ENCODE measurements at regions not wholly inside any gene's neighbourhood (a gene's known extent, or its start where the extent isn't known, plus 50 kb on each side); places are given as distances from the start of the nearest gene placed in this dataset.

DNA sequence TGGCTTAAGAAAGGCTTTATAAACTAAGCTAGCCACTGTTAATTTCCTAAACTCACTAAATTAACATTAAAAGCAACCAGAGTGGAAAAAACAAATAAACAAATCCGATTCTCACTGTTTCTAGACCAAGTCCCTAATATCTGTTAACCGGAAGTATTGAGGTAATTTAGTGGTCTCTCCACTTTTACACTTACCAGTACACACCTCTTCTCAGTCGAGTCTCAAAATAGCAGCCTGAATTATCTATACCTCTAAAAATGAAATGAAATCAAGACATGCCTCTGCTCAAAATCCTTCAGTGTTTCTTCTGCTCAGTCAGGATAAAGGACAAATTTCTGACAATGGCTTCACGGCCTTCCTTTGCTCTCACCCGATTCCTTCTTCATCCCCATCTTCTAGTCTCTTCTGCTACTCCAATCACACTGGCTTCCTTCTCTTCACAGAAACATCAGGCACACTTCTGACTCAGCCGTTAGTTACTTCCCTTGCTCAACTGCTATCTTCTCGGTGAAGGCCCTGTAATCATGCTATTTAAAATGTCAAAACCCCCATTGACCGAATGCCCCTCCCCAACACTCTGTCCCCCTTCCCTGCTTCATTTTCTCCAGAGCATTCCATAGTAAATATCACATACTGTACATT, 161.3 kb downstream of the KITLG start:
- no peak for DNase-seq

DNA sequence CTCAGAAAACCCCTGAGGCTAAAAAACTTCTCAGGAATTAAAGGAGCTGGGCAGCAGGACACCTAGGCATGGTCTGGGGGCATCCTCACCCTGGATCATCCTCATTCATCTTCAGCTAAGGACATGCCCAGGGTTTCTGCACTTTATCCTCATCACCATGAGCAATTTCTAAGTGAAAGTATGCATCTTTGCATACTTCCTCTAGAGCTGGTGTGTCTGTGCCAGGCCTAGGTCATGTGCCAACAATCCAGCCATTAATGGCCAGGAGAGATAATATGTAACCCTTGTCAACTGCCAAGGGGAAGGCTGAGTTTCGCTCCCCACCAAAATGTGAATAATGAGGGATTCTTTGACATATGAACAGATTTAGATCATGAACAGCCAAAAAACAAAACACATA, 160.5 kb downstream of the KITLG start:
- DNase-seq: no peak

DNA sequence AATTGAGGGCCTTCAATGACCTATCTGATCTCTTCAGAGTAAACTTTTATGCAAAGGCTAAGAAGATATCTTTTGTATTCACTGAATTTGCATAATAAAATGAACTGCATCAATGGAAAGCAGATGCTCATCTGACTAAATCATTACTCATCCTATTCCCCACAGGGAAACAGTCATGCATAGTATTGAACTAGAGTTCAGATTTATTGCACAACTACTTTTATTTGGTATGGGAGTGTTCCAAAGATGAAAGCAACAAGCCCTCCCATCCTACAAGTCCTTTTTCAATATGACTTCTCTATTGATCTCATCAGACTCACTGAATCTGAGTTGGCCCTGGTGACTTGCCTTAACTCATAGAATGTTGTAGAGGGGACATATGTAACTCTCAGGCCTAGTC, 159.8 kb downstream of the KITLG start:
- DNase-seq: no peak

DNA sequence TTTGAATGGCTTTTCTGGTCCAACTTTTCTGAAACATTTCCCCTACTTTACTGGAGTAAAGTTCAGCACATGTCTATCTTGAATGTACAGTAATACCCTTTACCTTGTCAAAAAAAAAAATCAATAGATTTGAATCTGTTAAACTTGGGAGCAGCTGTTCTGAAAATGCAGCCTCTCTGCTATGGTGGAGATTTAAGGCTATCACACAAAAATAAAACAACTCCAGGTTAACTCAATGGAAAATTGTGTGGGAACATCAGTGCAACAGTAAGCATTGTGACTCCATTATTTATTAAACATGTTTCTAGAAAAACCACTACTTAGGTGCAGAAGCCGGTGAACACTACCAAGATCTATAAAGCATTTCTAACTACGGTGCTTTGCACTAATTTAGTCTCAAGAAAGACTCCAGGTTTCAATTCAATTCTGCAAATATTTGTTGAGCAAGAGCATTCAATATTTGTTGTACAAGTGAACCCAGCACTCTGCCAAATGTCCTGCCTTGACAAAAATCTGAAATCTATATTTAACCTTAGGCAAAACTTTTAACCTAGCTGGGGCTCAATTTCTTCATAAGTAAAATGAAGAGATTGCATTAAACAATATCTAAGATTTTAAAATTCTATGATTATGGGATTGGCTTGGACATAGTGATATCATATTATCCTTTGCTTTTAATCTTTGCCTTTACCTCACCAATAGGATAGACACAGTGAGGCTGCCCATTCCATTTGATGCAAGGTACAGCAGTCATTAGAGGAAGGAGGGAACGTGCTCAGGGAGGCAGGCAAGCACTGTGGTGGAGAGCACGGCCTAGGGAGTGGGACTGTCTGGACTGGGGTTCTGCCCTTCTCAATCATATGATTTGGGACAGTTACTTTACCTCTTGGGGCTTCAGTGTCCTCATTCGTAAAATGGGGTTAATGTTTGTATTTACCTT, 155.2 kb downstream of the KITLG start:
- DNase-seq: no peak

DNA sequence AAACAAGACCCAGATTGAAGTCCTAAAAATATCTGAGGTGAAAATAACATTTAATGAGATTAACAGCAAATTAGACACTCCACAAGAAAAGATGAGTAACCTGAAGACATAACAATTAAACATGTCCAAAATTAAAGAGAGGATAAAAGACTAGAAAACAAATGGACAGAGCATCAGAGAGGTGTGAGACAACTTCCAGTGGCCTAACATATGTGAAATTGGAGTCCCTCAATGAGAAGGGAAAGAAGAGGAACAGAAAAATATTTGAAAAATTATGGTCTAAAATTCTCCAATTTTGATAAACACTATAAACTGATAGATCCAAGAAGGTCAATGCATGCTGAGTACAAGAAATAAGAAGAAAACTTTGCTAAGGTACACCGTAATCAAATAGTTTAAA, 151.9 kb downstream of the KITLG start:
- no peak for DNase-seq

DNA sequence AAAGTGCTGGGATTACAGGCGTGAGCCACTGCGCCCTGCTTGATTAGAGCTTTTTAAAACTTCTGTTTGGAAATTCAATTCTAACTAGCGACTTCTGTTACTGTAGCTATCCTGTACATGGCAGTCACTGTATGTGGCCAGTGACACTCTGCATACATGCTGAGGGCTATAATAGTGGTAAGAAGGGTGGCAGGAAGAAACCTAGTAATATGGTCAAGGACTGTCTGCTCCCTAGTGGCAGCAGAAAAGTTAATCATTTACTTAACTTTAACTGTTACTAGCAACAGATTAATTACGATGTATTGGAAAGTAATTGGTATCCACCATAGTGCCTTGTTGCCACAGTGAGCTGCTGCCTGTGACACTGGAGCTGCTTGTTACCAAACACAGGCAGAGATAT, 149.0 kb downstream of the KITLG start:
- no peak for DNase-seq

DNA sequence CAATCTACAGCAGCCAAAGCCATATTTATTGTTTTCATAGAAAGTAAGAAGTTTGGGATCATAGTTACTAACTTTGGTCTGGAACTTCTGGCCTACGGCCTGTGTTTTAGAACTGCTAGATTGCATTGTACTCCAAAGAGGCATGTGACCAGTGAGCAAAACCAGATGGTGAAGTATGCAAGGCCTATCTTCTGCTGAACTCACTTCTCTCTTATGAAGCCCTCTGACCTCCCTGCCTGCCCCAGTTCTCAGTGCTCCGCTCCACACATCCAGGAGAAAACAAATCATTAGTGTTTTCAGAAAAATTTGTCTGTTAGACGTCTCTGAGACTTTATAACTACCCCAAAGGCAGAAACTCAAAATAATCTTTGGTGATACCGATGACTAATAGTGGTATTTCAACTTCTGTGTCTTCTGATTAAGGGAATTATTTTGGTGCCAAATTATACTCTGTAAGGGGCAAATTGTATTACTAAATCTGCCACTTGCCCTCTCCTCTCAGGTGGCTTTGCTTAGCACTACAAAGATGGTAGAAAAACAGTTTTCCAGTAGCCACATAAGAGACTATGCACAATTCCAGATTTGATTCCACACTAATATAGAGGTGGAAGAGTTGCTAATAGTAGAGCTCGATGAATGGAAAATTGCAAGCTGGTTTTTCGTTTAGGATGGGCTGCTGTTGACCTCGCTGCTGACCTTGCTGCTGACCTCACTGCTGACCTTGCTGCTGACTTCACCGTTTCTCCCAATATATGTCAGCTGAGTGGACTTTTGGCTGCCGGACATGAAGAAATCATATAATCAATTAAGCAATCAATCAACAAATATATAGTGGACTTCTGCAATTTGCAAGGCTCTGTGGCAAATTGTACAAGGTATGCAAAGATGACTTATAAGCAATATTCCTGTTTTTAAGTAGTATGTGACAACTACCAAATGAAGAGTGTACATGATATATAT, 147.5 kb downstream of the KITLG start:
- no peak for DNase-seq

DNA sequence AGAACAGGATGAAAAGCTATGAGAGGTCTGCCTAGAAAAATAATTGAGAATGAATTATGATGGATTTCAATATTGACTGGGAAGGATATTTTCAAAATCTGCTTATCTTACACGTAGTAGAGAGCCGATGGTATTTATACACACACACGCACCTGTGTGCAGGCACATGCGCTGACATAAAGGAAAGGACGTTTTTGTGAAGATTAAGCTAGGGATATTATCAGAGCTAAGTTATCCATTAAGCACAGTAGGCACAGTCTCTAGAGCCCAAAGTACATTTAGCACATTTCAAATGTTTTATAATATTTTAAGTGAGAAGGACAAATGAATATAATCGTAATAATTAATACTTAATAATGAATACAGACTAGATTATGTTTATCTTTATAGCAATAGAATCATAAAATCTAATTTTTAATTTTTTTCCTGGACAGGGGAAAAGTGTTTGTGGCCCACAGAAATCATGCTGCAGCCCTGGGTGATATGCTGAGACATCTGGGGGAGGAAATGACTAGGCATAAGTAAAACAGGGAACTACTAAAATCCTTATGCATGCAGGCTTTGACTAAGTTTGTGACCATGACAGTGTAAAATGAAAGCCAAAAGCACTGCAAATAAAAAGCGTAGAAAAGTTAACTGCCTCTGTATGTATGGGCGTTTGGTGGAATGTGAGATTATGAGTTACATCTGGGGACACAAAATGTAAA, 146.1 kb downstream of the KITLG start:
- no peak for DNase-seq

DNA sequence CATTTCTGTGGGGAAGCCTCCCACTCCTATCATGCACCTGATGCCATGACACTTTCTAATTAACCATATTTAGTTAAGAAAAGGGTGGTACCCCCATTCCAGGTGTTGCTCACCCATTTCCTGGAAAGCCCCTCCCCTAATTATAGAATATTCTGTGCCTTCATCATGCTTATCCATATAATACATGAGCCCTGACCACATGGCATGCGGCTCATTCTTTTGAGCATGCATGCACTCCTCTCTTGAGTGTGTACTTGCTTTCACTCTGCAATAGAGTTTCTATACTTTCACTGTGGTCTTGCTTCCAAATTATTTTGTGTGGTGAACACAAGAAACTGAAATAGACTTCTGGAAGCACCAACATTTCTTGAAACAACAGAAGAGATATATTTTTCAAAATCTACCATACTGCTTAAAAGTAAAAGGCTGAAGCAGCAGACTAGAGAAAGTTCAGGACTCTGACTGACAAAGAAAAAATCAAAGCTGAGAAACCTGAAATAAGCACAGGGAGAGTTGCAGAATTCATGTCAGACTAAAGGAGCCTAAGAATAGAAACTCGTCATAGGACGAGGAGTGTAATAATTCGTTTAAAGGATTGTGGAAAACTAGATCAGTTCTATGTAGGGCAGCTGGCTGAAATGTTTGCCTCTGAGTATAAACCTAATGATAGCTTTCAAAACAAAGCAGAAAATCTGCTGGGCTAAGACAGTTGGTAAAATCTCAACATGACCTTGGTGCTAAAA, 144.8 kb downstream of the KITLG start:
- DNase-seq: no peak

DNA sequence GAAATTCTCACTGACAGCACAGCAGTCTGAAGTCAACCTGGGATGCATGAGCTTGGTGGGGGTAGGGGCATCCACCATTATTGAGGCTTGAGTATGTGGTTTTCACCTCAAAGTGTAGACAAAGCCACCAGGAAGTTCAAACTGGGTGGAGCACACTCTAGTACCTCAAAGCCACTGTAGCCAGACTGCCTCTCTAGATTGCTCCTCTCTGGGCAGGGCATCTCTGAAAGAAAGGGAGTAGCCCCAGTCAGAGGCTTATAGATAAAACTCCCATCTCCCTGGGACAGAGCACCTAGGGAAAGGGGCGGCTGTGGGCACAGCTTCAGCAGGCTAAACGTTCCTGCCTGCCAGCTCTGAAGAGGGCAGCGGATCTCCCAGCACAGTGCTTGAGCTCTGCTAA, 143.0 kb downstream of the KITLG start:
- DNase-seq: no peak
